Sigmoid colon (tissue), 4 donors: ENCODE measurements at regions not wholly inside any gene's neighbourhood (a gene's known extent, or its start where the extent isn't known, plus 50 kb on each side); places are given as distances from the start of the nearest gene placed in this dataset.

ENCODE experiments used
- EP300 ChIP-seq, 4 donors: sonication (generic); formaldehyde crosslinking; IDR thresholded peaks; one replicate each; pipeline ENCODE4 v1.6.1; 2017; ENCODE audit warnings: antibody characterized with exemption in 4 of 4
- POLR2A ChIP-seq, 2 donors: fragments of 450-650 bp; IDR thresholded peaks; one replicate each; pipeline ENCODE4 v1.6.1; 2016; ENCODE audit warnings: antibody characterized with exemption in 2 of 2, mild to moderate bottlenecking in 2 of 2, moderate library complexity in 2 of 2
- TF ChIP-seq, protein P1 (sequence below), 4 experiments: fragments of 450-650 bp in 3 of 4; fragments of 200-600 bp in 1 of 4; IDR thresholded peaks; one replicate each; pipeline ENCODE4 v1.5.1; 2016 to 2019; ENCODE audit warnings: antibody characterized with exemption in 4 of 4, mild to moderate bottlenecking in 3 of 4, moderate library complexity in 2 of 4

DNA sequence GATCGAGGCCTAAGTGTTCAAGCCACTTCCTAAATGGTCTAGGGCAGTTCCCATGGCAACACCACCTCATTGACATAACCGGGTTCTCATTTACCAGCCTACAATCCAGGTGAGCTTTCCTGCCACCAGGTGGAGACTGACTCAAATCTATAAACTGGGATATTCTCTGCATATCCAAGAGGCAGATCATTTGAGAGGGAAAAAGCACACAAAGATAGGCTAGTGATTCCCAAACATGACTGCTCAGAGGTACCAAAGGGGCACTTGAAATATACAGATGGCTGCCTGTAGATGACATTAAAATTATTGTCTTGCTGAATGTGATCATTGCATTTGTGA lies 141.3 kb upstream of the PROK2 start:
- TF ChIP-seq, protein P1, sequence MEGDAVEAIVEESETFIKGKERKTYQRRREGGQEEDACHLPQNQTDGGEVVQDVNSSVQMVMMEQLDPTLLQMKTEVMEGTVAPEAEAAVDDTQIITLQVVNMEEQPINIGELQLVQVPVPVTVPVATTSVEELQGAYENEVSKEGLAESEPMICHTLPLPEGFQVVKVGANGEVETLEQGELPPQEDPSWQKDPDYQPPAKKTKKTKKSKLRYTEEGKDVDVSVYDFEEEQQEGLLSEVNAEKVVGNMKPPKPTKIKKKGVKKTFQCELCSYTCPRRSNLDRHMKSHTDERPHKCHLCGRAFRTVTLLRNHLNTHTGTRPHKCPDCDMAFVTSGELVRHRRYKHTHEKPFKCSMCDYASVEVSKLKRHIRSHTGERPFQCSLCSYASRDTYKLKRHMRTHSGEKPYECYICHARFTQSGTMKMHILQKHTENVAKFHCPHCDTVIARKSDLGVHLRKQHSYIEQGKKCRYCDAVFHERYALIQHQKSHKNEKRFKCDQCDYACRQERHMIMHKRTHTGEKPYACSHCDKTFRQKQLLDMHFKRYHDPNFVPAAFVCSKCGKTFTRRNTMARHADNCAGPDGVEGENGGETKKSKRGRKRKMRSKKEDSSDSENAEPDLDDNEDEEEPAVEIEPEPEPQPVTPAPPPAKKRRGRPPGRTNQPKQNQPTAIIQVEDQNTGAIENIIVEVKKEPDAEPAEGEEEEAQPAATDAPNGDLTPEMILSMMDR (IDR thresholded peaks at IDR 0.05): peak in 1 of 4 experiments; percentile 31
- TF ChIP-seq POLR2A (IDR thresholded peaks at IDR 0.05): no peak
- TF ChIP-seq EP300 (IDR thresholded peaks at IDR 0.05): no peak
